Colonic mucosa (tissue), 4 donors: ENCODE measurements at regions not wholly inside any gene's neighbourhood (a gene's known extent, or its start where the extent isn't known, plus 50 kb on each side); places are given as distances from the start of the nearest gene placed in this dataset.

Experiments
- DNase-seq: peaks from one replicate; pipeline ENCODE4 v3.0.0-alpha.2; 2020
- H3K27ac ChIP-seq: fragments of 200-600 bp; one replicate; pipeline ENCODE4 v1.8.0; 2021
- H3K27me3 ChIP-seq: fragments of 200-600 bp; one replicate; pipeline ENCODE4 v1.8.0; 2021
- H3K36me3 ChIP-seq: fragments of 200-600 bp; one replicate; pipeline ENCODE4 v1.8.0; 2021
- H3K4me1 ChIP-seq: fragments of 200-600 bp; one replicate; pipeline ENCODE4 v1.8.0; 2021; ENCODE audit warnings: mild to moderate bottlenecking
- H3K4me3 ChIP-seq: fragments of 200-600 bp; one replicate; pipeline ENCODE4 v1.8.0; 2021
- H3K9ac ChIP-seq, 2 donors: one replicate each; pipeline ENCODE4 v1.7.0; 2013; ENCODE audit warnings: control low read depth in 2 of 2, low read depth in 2 of 2, low read length in 2 of 2
- H3K9me3 ChIP-seq: fragments of 200-600 bp; one replicate; pipeline ENCODE4 v1.8.0; 2021
- intact Hi-C: fragments of 100-400 bp; cut with DNase I; formaldehyde crosslinking; loops from one replicate; pipeline ENCODE4 v1.14.1; 2022
- TF ChIP-seq, protein P1 (sequence below): fragments of 200-600 bp; IDR thresholded peaks from one replicate; pipeline ENCODE4 v1.8.0; 2022; ENCODE audit warnings: antibody characterized with exemption, mild to moderate bottlenecking
- donor health status: healthy.
- donor health status: DM: no; HTN: no; CAD: no.
- donor health status: DM: no; HTN: no; CAD: no.

DNA sequence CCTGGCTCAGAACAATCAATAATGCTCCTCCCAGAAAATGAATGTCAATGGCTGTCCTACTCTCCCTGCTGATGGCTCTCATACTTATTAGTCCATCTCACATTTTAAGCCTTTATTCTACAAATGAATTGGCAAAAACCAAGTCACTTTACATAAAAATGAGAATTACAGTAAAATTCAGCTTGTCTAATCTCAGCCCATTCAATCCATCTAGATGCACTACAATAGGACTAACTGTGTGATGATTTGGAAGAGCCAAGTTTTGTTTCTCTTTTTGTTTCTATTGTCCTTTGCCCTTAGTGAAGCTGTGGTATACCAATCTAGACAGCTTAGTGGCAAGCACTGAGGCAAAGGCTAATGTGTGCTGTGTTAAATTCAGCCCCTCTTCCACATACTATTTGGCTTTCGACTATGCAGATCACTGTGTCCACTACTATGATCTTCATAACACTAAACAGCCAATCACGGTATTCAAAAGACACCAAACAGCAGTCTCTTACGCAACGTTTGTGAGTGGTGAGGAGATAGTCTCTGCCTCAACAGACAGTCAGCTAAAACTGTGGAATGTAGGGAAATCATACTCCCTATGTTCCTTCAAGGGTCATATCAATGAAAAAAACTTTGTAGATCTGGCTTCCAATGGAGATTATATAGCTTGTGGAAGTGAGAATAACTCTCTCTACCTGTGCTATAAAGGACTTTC lies 140.8 kb upstream of the ZNF462 start:
- no peaks in the 10 kb centered on the region for H3K4me1 ChIP-seq
- intact Hi-C loops = no loop called here
- H3K27me3 ChIP-seq = no peaks in the 10 kb centered on the region
- H3K4me3 ChIP-seq = no peak overlapping the region
- H3K36me3 ChIP-seq = no peaks in the 10 kb centered on the region
- DNase-seq = no peak
- H3K27ac ChIP-seq = no peak overlapping the region
- TF ChIP-seq, protein P1, sequence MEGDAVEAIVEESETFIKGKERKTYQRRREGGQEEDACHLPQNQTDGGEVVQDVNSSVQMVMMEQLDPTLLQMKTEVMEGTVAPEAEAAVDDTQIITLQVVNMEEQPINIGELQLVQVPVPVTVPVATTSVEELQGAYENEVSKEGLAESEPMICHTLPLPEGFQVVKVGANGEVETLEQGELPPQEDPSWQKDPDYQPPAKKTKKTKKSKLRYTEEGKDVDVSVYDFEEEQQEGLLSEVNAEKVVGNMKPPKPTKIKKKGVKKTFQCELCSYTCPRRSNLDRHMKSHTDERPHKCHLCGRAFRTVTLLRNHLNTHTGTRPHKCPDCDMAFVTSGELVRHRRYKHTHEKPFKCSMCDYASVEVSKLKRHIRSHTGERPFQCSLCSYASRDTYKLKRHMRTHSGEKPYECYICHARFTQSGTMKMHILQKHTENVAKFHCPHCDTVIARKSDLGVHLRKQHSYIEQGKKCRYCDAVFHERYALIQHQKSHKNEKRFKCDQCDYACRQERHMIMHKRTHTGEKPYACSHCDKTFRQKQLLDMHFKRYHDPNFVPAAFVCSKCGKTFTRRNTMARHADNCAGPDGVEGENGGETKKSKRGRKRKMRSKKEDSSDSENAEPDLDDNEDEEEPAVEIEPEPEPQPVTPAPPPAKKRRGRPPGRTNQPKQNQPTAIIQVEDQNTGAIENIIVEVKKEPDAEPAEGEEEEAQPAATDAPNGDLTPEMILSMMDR = no peak
- H3K9ac ChIP-seq = no peak overlapping the region
- H3K9me3 ChIP-seq = no peaks in the 10 kb centered on the region

DNA sequence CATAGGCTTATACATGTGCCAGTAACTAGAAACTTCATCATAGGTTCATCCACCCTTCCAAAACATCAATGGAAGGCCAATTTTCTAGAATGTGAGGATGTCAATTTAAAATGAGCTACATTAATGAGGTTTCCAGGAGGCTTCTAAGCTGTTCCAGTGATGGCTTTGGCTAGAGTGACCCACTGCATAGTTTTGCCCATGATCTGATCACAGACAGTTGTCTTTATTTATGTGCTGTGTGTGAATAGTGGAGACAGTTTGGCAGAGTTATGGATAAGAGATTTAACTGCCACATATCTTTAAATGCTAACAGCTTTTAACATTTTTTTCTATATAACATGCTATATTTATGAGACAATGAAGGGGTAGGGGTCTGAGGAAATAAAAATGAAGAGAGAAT lies 139.0 kb upstream of the ZNF462 start:
- no peaks in the 10 kb centered on the region for H3K36me3 ChIP-seq
- H3K9ac ChIP-seq = no peak overlapping the region
- H3K4me3 ChIP-seq = no peak overlapping the region
- H3K4me1 ChIP-seq = no peaks in the 10 kb centered on the region
- H3K9me3 ChIP-seq = no peaks in the 10 kb centered on the region
- intact Hi-C loops = no loop called here
- DNase-seq = no peak
- TF ChIP-seq, protein P1 = no peak
- H3K27me3 ChIP-seq = no peaks in the 10 kb centered on the region
- no peak overlapping the region for H3K27ac ChIP-seq

DNA sequence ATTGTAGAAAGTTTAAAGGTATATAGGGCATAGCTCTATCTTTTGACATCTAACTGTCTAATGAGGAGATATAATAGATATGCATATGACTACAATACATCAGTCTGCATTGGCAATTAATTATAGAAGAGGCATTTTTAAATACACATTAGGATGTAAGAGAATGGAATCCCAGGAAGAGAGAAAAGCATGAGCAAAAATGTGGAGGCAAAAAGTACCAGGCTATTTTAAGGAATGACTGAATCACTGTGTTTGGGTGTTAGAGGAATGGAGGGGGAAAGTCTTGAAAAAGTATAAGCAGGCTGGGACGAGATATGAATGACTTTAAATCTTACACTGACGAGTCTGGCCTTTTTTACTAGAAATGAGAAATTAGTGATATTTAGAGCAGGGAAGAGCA lies 138.4 kb upstream of the ZNF462 start:
- H3K27ac ChIP-seq = no peak overlapping the region
- no peak overlapping the region for H3K4me3 ChIP-seq
- TF ChIP-seq, protein P1 = no peak
- H3K4me1 ChIP-seq = no peaks in the 10 kb centered on the region
- DNase-seq = no peak
- H3K9me3 ChIP-seq = no peaks in the 10 kb centered on the region
- no peaks in the 10 kb centered on the region for H3K36me3 ChIP-seq
- no peak overlapping the region for H3K9ac ChIP-seq
- no peaks in the 10 kb centered on the region for H3K27me3 ChIP-seq
- intact Hi-C loops = no loop called here

DNA sequence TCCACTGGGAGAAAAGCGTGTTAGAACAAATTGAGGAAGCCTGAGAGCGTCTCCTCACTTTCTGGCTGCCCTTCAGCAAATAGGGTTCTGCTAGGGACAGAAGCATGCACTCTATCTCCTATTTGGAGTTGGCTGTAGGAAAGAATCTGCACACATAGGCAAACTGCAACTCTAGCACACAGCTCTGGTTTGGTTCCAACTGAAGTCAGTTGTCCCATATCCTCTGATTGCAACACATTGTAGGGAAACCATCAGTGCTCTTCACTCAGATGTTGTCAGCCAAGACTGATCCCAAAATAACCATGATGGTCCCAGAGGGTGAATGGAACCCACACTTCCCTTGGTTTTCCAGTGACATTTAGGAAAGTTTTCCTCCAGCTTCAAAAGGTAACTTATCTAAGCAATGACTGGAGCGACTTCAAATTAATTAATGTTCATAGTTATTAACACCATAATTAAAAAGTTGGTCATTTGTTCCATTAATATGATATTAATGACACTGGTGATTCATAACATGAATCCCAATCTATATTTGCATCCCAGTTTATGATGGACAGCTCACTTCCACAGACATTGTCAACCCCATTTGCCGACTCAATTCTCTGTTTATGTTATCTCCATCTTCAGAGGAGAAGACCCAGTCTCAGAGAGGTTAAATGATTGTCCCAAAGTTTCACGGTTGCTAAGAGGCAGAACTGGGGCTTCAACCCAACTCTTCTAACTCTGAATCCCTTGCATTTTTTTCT lies 136.7 kb upstream of the ZNF462 start:
- TF ChIP-seq, protein P1 = no peak
- Histone ChIP-seq H3K36me3 (no peaks in the 10 kb centered on the region), H3K4me1 (no peaks in the 10 kb centered on the region), H3K4me3 (no peak overlapping the region), H3K9me3 (no peaks in the 10 kb centered on the region), H3K27ac (no peak overlapping the region), H3K9ac (no peak overlapping the region), H3K27me3 (no peaks in the 10 kb centered on the region)
- no peak for DNase-seq
- intact Hi-C loops = no loop called here

DNA sequence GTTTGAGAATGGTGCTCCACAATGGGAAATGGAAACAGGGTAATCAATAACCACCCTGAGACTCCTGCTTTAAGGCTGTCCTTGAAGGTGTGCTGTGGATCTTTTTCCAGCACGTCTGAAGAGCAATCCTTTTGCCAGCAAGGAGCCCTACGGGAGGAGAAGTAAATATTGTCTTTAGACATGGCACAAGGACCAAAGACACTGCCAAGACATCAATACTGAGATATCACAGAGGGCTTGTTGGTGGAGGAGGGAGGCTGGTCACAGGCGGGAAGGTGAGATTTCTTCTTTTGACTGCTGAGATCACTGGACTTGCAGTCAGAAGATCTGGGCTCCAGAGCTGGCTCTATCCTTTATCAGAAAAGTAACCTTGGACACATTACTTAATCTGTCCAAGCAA lies 135.0 kb upstream of the ZNF462 start:
- intact Hi-C loops = no loop called here
- no peak overlapping the region for H3K9ac ChIP-seq
- H3K4me3 ChIP-seq = no peak overlapping the region
- no peaks in the 10 kb centered on the region for H3K9me3 ChIP-seq
- H3K4me1 ChIP-seq = no peaks in the 10 kb centered on the region
- no peak for DNase-seq
- no peaks in the 10 kb centered on the region for H3K27me3 ChIP-seq
- H3K36me3 ChIP-seq = no peaks in the 10 kb centered on the region
- no peak overlapping the region for H3K27ac ChIP-seq
- TF ChIP-seq, protein P1 = no peak
